GM12875 (cell line): ENCODE measurements at regions not wholly inside any gene's neighbourhood (a gene's known extent, or its start where the extent isn't known, plus 50 kb on each side); places are given as distances from the start of the nearest gene placed in this dataset.

Experiments used
- H3K4me3 ChIP-seq: one replicate; pipeline ENCODE4 v1.5.1; 2011; ENCODE audit warnings: low read depth, low read length, control low read depth
- CTCF ChIP-seq: IDR thresholded peaks from 2 replicates; pipeline ENCODE4 v1.5.1; 2011; ENCODE audit warnings: low read depth, mild to moderate bottlenecking, control low read depth, inconsistent platforms, low read length, moderate library complexity, borderline replicate concordance; ENCODE audit not compliant: insufficient read depth

DNA sequence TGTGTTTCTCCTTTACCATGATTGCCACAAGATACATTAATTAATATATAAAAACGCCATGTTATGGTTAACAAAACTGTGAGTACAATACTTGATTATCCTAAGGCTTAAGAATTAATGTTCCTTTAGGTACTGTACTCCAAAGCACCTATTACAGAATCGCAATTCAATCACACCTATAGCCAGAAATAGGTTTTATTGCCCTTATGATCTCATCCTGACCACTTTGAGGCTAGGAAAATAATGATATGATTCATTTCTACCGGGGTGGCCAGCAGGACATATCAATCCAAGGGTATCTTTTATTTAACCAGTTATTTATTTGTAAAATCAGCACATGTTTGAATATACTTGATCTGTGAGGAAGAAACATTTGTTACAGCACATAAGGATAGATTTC lies 396.6 kb upstream of the GJE1 start:
- H3K4me3 ChIP-seq = no peak overlapping the region
- no peak for TF ChIP-seq CTCF

GRCh38 chr6:141735126-141735525 lies 397.6 kb upstream of the GJE1 start:
- H3K4me3 ChIP-seq = no peak overlapping the region
- no peak for TF ChIP-seq CTCF

DNA sequence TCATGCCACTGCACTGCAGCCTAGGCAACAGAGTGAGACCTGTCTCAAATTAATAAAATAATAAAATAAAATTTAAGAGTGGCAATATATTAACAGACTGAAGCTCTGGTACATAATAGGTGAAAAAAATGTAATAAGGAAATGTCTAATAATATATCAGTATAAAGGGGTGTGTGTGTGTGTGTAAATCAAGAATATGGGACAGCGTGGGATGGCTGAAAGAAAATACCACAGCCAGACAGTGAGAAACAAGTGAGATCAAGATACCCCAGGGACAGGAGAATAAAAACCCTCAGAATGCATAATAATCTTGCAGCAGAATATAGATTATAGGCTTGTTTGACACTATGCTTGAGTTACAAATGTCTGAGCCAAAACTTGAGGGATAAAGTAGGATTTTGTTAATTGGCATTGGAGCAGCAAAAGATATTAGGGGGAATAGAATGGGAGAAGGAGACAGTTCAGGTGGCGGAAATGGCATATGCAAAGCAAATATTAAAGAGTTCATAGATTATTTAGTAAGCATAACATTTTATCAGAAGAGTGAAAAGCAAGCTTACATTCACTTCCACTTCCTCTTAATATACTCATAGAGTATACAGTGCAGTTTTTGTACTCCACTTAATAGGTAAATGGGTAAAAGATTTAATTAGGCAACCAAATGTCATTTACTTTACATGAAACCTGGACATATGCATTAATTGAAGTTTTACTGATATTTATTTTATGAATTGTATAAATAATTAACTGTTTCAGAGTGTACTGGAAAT lies 398.5 kb upstream of the GJE1 start:
- H3K4me3 ChIP-seq = no peak overlapping the region
- no peak for TF ChIP-seq CTCF

- no peak overlapping the region for H3K4me3 ChIP-seq
- no peak for TF ChIP-seq CTCF
These were observed 403.6 kb upstream of the GJE1 start for GRCh38 chr6:141729146-141729545.

- no peak overlapping the region for H3K4me3 ChIP-seq
These were observed 404.4 kb upstream of the GJE1 start for GRCh38 chr6:141728330-141728729.

GRCh38 chr6:141726248-141726647 lies 406.5 kb upstream of the GJE1 start:
- no peak overlapping the region for H3K4me3 ChIP-seq
- no peak for TF ChIP-seq CTCF

More at GRCh38 chr6:141728330-141728729, 404.4 kb upstream of the GJE1 start:
- TF ChIP-seq CTCF = no peak

DNA sequence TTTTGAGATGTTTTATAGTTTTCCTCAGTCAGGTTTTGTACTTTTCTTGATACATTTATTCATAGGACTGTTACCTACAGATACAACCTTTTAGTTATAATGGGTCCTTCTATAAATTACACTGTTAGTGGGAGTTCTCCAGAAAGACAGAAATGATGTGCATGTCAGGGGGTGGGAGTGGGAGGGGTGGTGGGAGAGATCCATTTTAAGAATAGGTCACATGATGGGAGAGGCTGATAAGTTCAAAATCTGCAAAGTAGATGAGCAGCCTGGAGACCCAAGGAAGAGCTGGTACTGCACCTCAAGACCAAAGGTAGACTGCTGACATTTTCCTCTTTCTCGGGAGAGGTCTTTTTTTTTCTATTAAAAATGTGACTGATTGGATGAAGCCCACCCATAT lies 408.0 kb upstream of the GJE1 start:
- H3K4me3 ChIP-seq = no peak overlapping the region
- TF ChIP-seq CTCF = no peak
